WTC11 (cell line): ENCODE measurements at regions not wholly inside any gene's neighbourhood (a gene's known extent, or its start where the extent isn't known, plus 50 kb on each side); places are given as distances from the start of the nearest gene placed in this dataset.

ENCODE experiments used
- ATAC-seq: fragments of 200-7000 bp; cut with Tn5 transposase; 2 replicates; pipeline ENCODE4 v1.10.0; 2021; ENCODE audit warnings: mild to moderate bottlenecking, moderate library complexity
- CTCF ChIA-PET: fragments of 300-600 bp; sonication (Branson Sonifier 250); formaldehyde crosslinking; loops from one replicate; lab custom pipeline; 2021; ENCODE audit warnings: antibody characterized with exemption; lab: Charles Lee
- POLR2A ChIA-PET: fragments of 350-600 bp; sonication (Branson Sonifier 250); formaldehyde crosslinking; loops from one replicate; lab custom pipeline; 2021; ENCODE audit warnings: antibody characterized with exemption; lab: Charles Lee
- DNase-seq: peaks from one replicate; pipeline ENCODE4 v3.0.0; 2021; ENCODE audit warnings: low spot score
- H3K27ac Mint-ChIP-seq: 2 replicates; pipeline ENCODE4 v1.8.0; 2021; ENCODE audit warnings: mixed read lengths
- H3K27me3 Mint-ChIP-seq: 2 replicates; pipeline ENCODE4 v1.8.0; 2021; ENCODE audit warnings: low read depth, mild to moderate bottlenecking, moderate library complexity, mixed read lengths
- H3K36me3 Mint-ChIP-seq: 2 replicates; pipeline ENCODE4 v1.8.0; 2021; ENCODE audit warnings: mixed read lengths
- H3K4me1 Mint-ChIP-seq: 2 replicates; pipeline ENCODE4 v1.8.0; 2022; ENCODE audit warnings: mixed read lengths
- H3K4me3 Mint-ChIP-seq: 2 replicates; pipeline ENCODE4 v1.8.0; 2021; ENCODE audit warnings: mild to moderate bottlenecking, moderate library complexity, mixed read lengths
- H3K9me3 Mint-ChIP-seq: 2 replicates; pipeline ENCODE4 v1.8.0; 2021; ENCODE audit warnings: mixed read lengths
- AR ChIP-seq: fragments of 250-450 bp; sonication (Bioruptor Pico); IDR thresholded peaks from 2 replicates; pipeline ENCODE4 v1.9.0; 2021; ENCODE audit warnings: mild to moderate bottlenecking
- ARID4B ChIP-seq: sonication (generic); formaldehyde crosslinking; IDR thresholded peaks from 2 replicates; pipeline ENCODE4 v1.8.0; 2023; ENCODE audit warnings: missing genetic modification reagents, mild to moderate bottlenecking, borderline replicate concordance
- EMX1 ChIP-seq: fragments of 250-450 bp; sonication (Bioruptor Pico); IDR thresholded peaks from 2 replicates; pipeline ENCODE4 v1.8.0; 2021; ENCODE audit warnings: mild to moderate bottlenecking
- GABPB1 ChIP-seq: sonication (generic); formaldehyde crosslinking; IDR thresholded peaks from 2 replicates; pipeline ENCODE4 v1.8.1; 2023; ENCODE audit warnings: mild to moderate bottlenecking, missing genetic modification reagents
- MYBL2 ChIP-seq: sonication (generic); formaldehyde crosslinking; IDR thresholded peaks from 2 replicates; pipeline ENCODE4 v1.8.1; 2023; ENCODE audit warnings: mild to moderate bottlenecking, moderate library complexity, missing genetic modification reagents
- NFATC4 ChIP-seq: fragments of 250-450 bp; sonication (Bioruptor Pico); IDR thresholded peaks from 2 replicates; pipeline ENCODE4 v1.9.0; 2021; ENCODE audit warnings: mild to moderate bottlenecking
- NFYB ChIP-seq: sonication (generic); formaldehyde crosslinking; conservative IDR thresholded peaks from 2 replicates; pipeline ENCODE4 v1.8.0; 2022; ENCODE audit warnings: low read depth, missing genetic modification reagents
- PRRX2 ChIP-seq: fragments of 250-450 bp; sonication (Bioruptor Pico); IDR thresholded peaks from 2 replicates; pipeline ENCODE4 v1.8.0; 2021; ENCODE audit warnings: mild to moderate bottlenecking
- RELA ChIP-seq: sonication (generic); formaldehyde crosslinking; IDR thresholded peaks from 2 replicates; pipeline ENCODE4 v1.8.1; 2022; ENCODE audit warnings: missing genetic modification reagents, mild to moderate bottlenecking, borderline replicate concordance
- RORB ChIP-seq: fragments of 250-450 bp; sonication (Bioruptor Pico); IDR thresholded peaks from 2 replicates; pipeline ENCODE4 v1.9.0; 2021; ENCODE audit warnings: mild to moderate bottlenecking
- ZNF263 ChIP-seq: sonication (generic); formaldehyde crosslinking; IDR thresholded peaks from 2 replicates; pipeline ENCODE4 v1.8.1; 2022; ENCODE audit warnings: low read depth, mild to moderate bottlenecking, moderate library complexity, missing genetic modification reagents
- ZNF317 ChIP-seq: sonication (generic); formaldehyde crosslinking; IDR thresholded peaks from 2 replicates; pipeline ENCODE4 v1.8.1; 2023; ENCODE audit warnings: low read depth, mild to moderate bottlenecking, moderate library complexity, missing genetic modification reagents, borderline replicate concordance
- ZNF671 ChIP-seq: fragments of 250-450 bp; sonication (Bioruptor Pico); IDR thresholded peaks from 2 replicates; pipeline ENCODE4 v1.8.0; 2021; ENCODE audit warnings: mild to moderate bottlenecking
- TF ChIP-seq, protein P1 (sequence below): fragments of 250-450 bp; sonication (Bioruptor Pico); IDR thresholded peaks from 2 replicates; pipeline ENCODE4 v1.9.0; 2021; ENCODE audit warnings: mild to moderate bottlenecking, borderline replicate concordance

DNA sequence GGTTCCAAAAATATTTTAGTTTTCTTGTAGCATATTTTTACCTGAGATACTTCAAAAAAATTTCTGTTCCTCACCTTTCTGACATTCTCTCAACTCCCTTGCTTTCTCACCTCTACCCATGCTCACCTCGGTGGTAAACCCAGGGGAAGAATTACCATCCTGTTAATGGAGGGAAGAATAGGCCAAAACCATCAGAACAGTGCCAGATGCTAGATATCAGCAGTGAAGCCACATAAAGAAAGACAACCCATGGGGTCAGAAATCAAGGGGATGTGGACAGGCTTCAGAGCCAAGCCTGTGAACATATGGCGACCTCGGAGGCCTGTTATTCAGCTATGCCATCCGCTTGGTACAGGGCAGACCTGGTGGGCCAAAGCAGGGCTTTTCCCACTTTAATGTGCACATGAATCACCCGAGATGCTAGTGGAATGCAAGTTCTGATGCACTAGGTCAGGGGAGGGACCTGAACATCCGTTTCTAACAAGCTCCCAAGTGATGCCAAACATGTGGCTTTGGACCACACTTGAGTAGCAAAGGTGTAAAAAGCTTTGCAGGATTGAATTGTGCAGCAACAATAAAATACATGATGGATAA lies 125.5 kb downstream of the NPY start (continued):
- TF ChIP-seq ARID4B (CRISPR knock-in tag), result 0 out of 2 replicates have a peak, but pooled peaks have one; percentile 12
- 0 out of 2 replicates have a peak, but pooled peaks have one; percentile 75 for TF ChIP-seq PRRX2 (CRISPR knock-in tag)
- TF ChIP-seq NFYB (CRISPR knock-in tag), result no peak
- TF ChIP-seq RELA (CRISPR knock-in tag), result no peak
- peak; percentile 83 for TF ChIP-seq ZNF671 (CRISPR knock-in tag)
- TF ChIP-seq, protein P1, sequence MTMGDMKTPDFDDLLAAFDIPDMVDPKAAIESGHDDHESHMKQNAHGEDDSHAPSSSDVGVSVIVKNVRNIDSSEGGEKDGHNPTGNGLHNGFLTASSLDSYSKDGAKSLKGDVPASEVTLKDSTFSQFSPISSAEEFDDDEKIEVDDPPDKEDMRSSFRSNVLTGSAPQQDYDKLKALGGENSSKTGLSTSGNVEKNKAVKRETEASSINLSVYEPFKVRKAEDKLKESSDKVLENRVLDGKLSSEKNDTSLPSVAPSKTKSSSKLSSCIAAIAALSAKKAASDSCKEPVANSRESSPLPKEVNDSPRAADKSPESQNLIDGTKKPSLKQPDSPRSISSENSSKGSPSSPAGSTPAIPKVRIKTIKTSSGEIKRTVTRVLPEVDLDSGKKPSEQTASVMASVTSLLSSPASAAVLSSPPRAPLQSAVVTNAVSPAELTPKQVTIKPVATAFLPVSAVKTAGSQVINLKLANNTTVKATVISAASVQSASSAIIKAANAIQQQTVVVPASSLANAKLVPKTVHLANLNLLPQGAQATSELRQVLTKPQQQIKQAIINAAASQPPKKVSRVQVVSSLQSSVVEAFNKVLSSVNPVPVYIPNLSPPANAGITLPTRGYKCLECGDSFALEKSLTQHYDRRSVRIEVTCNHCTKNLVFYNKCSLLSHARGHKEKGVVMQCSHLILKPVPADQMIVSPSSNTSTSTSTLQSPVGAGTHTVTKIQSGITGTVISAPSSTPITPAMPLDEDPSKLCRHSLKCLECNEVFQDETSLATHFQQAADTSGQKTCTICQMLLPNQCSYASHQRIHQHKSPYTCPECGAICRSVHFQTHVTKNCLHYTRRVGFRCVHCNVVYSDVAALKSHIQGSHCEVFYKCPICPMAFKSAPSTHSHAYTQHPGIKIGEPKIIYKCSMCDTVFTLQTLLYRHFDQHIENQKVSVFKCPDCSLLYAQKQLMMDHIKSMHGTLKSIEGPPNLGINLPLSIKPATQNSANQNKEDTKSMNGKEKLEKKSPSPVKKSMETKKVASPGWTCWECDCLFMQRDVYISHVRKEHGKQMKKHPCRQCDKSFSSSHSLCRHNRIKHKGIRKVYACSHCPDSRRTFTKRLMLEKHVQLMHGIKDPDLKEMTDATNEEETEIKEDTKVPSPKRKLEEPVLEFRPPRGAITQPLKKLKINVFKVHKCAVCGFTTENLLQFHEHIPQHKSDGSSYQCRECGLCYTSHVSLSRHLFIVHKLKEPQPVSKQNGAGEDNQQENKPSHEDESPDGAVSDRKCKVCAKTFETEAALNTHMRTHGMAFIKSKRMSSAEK, result peak; percentile 83; the same call in 1 of the 2 replicates
- TF ChIP-seq AR, result peak; percentile 75; the same call in 1 of the 2 replicates

- no peak for DNase-seq
- H3K27me3 Mint-ChIP-seq, result peaks cover 42% of the 10 kb centered on the region
- no peak overlapping the region for H3K27ac Mint-ChIP-seq
- CTCF ChIA-PET, result interaction anchor here (1.1 to 5.9 kb wide), 2 partner anchors 93 to 165 kb away, joined by 4 to 43 read pairs; no protein-coding TSS in a partner anchor
- H3K36me3 Mint-ChIP-seq, result peaks cover 36% of the 10 kb centered on the region
- POLR2A ChIA-PET, result no interaction called here
- ATAC-seq, result no peak
- H3K4me3 Mint-ChIP-seq, result no peak overlapping the region
- H3K9me3 Mint-ChIP-seq, result peaks cover 49% of the 10 kb centered on the region
- H3K4me1 Mint-ChIP-seq, result peaks cover 44% of the 10 kb centered on the region
- no peak for TF ChIP-seq RORB (CRISPR knock-in tag)
- TF ChIP-seq GABPB1 (CRISPR knock-in tag), result no peak
- no peak for TF ChIP-seq ZNF317 (CRISPR knock-in tag)
- TF ChIP-seq NFATC4 (CRISPR knock-in tag), result 0 out of 2 replicates have a peak, but pooled peaks have one; percentile 7
- TF ChIP-seq MYBL2 (CRISPR knock-in tag), result no peak
- no peak for TF ChIP-seq EMX1 (CRISPR knock-in tag)
- no peak for TF ChIP-seq ZNF263 (CRISPR knock-in tag)
Measured at GRCh38 chr7:24411226-24411625, 127.2 kb downstream of the NPY start.
